ENCODE measurements at regions not wholly inside any gene's neighbourhood (a gene's known extent, or its start where the extent isn't known, plus 50 kb on each side); places are given as distances from the start of the nearest gene placed in this dataset.

DNA sequence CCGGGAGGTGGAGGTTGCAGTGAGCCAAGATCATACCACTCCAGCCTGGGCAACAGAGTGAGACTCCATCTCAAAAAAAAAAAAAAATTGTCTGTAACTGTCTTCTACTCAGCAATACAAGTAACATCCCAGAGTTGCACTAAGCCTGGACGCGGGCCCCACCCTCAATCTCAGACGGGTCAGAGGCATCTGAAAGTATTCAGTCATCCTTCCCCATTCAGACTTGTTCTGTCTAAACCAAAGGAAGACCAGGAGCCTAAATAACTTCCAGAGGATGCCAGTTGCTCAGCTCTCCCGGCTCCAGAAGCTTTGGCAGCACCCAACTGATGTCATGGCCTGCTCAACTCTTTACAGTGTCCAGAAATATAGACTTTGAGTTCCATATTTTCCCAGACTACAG is 218.6 kb downstream of the AUH start:
- H3F3A ChIP-seq (ENCODE audit: control insufficient read depth, insufficient read depth), result no peaks in the 10 kb centered on the region
- H3K9me3 ChIP-seq (ENCODE audit: control insufficient read depth, insufficient read depth, low read length), result no peaks in the 10 kb centered on the region
- no peaks in the 10 kb centered on the region for H3K9me2 ChIP-seq (replicated peaks; ENCODE audit: control insufficient read depth, low read length)
- H4K20me1 ChIP-seq (ENCODE audit: control insufficient read depth, insufficient read depth, low read depth, low read length), result no peaks in the 10 kb centered on the region
- no peak overlapping the region for H3K4me3 ChIP-seq (ENCODE audit: low read length)
- H3K27ac ChIP-seq (ENCODE audit: low read depth, low read length), result no peak overlapping the region
- H3K4me1 ChIP-seq (ENCODE audit: control insufficient read depth, low read length), result no peaks in the 10 kb centered on the region
- no peaks in the 10 kb centered on the region for H3K79me2 ChIP-seq (ENCODE audit: control insufficient read depth, low read length)
- H3K36me3 ChIP-seq (ENCODE audit: control insufficient read depth, low read length), result no peaks in the 10 kb centered on the region
- TF ChIP-seq EZH2phosphoT487 (IDR thresholded peaks at IDR 0.05; ENCODE audit: borderline replicate concordance, low read length), result no peak
- TF ChIP-seq, protein P1, sequence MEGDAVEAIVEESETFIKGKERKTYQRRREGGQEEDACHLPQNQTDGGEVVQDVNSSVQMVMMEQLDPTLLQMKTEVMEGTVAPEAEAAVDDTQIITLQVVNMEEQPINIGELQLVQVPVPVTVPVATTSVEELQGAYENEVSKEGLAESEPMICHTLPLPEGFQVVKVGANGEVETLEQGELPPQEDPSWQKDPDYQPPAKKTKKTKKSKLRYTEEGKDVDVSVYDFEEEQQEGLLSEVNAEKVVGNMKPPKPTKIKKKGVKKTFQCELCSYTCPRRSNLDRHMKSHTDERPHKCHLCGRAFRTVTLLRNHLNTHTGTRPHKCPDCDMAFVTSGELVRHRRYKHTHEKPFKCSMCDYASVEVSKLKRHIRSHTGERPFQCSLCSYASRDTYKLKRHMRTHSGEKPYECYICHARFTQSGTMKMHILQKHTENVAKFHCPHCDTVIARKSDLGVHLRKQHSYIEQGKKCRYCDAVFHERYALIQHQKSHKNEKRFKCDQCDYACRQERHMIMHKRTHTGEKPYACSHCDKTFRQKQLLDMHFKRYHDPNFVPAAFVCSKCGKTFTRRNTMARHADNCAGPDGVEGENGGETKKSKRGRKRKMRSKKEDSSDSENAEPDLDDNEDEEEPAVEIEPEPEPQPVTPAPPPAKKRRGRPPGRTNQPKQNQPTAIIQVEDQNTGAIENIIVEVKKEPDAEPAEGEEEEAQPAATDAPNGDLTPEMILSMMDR (IDR thresholded peaks at IDR 0.05; ENCODE audit: low read depth, low read length, poor library complexity, severe bottlenecking), result no peak
- H3K27me3 ChIP-seq (ENCODE audit: control insufficient read depth, low read length), result peaks cover 9% of the 10 kb centered on the region; the same call in 1 of the 2 replicates
- no peak overlapping the region for H3K4me2 ChIP-seq (ENCODE audit: low read length)

DNA sequence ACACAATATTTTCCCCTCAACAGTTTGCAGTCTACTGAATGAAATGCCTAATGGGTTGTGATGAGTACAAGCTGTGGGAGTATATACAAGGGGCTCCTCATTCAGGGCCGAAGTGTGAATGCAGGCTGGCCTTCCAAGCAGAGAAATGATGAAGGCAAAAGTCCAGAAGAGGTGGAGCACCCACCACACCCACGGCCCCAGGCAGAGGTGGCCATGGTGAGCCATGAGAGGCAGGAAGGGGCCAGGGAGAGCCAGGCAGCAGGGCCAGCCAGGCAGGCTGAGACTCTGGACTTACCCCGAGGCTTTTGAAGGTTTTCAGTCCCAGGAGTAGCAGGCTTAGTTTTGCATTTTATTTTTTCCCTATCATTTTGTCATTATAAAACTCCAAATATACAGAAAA is 218.1 kb downstream of the AUH start:
- Histone ChIP-seq H3K79me2 (ENCODE audit: control insufficient read depth, low read length) (no peaks in the 10 kb centered on the region), H3K9me2 (replicated peaks; ENCODE audit: control insufficient read depth, low read length) (no peaks in the 10 kb centered on the region), H3K4me1 (ENCODE audit: control insufficient read depth, low read length) (no peaks in the 10 kb centered on the region), H3K27me3 (ENCODE audit: control insufficient read depth, low read length) (peaks cover 14% of the 10 kb centered on the region; the same call in 1 of the 2 replicates), H3K9me3 (ENCODE audit: control insufficient read depth, insufficient read depth, low read length) (no peaks in the 10 kb centered on the region), H3K36me3 (ENCODE audit: control insufficient read depth, low read length) (no peaks in the 10 kb centered on the region), H3K27ac (ENCODE audit: low read depth, low read length) (no peak overlapping the region), H3F3A (ENCODE audit: control insufficient read depth, insufficient read depth) (no peaks in the 10 kb centered on the region), H4K20me1 (ENCODE audit: control insufficient read depth, insufficient read depth, low read depth, low read length) (no peaks in the 10 kb centered on the region), H3K4me3 (ENCODE audit: low read length) (no peak overlapping the region), H3K4me2 (ENCODE audit: low read length) (no peak overlapping the region)
- TF ChIP-seq EZH2phosphoT487 (IDR thresholded peaks at IDR 0.05; ENCODE audit: borderline replicate concordance, low read length), result no peak
- TF ChIP-seq, protein P1 (IDR thresholded peaks at IDR 0.05; ENCODE audit: low read depth, low read length, poor library complexity, severe bottlenecking), result no peak

DNA sequence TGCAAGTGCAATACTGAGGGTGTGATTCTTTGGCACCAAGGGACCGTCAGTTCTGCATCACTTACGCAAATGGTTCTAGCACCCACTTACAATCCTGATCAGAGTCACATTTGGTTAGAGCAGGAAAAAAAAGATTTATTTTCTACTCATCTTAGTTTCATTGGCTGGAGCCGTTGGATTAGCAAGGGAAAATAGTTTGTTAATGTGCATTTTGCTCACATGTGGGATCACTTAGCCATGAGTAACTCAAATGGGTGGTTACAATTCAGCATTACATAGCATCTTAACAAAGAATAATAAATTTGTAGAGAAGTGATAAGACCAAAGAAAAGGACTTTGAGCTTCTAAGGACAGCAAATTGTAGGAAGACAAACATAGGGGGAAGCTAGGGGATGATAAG is 216.9 kb downstream of the AUH start:
- no peaks in the 10 kb centered on the region for H3K9me3 ChIP-seq (ENCODE audit: control insufficient read depth, insufficient read depth, low read length)
- H3K4me2 ChIP-seq (ENCODE audit: low read length), result no peak overlapping the region
- H3K27ac ChIP-seq (ENCODE audit: low read depth, low read length), result no peak overlapping the region
- no peaks in the 10 kb centered on the region for H4K20me1 ChIP-seq (ENCODE audit: control insufficient read depth, insufficient read depth, low read depth, low read length)
- no peaks in the 10 kb centered on the region for H3K36me3 ChIP-seq (ENCODE audit: control insufficient read depth, low read length)
- no peaks in the 10 kb centered on the region for H3F3A ChIP-seq (ENCODE audit: control insufficient read depth, insufficient read depth)
- H3K9me2 ChIP-seq (replicated peaks; ENCODE audit: control insufficient read depth, low read length), result no peaks in the 10 kb centered on the region
- H3K27me3 ChIP-seq (ENCODE audit: control insufficient read depth, low read length), result peaks cover 20% of the 10 kb centered on the region; the same call in 1 of the 2 replicates
- H3K79me2 ChIP-seq (ENCODE audit: control insufficient read depth, low read length), result no peaks in the 10 kb centered on the region
- TF ChIP-seq EZH2phosphoT487 (IDR thresholded peaks at IDR 0.05; ENCODE audit: borderline replicate concordance, low read length), result no peak
- TF ChIP-seq, protein P1 (IDR thresholded peaks at IDR 0.05; ENCODE audit: low read depth, low read length, poor library complexity, severe bottlenecking), result no peak
- no peaks in the 10 kb centered on the region for H3K4me1 ChIP-seq (ENCODE audit: control insufficient read depth, low read length)
- no peak overlapping the region for H3K4me3 ChIP-seq (ENCODE audit: low read length)

Data from DOHH2 (cell line).